ENCODE measurements at regions not wholly inside any gene's neighbourhood (a gene's known extent, or its start where the extent isn't known, plus 50 kb on each side); places are given as distances from the start of the nearest gene placed in this dataset.

DNA sequence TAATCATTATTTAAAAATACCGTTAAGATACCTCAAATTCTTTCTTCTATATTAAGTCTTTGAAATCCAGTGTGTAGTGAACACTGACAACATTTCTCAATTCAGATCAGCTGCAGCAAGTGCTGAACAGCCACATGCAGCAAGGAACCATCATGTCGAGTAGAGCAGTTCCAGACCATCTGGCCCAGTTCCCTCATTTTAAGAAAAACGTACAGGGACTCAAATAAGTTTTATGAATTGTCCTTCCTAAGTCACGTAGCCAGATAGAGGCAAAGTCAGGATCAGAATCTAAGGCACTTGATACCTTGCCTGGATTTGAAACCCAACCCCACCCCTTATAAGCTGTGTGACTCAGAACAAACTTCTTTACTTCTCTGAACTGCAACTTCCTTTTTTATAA is 132.4 kb downstream of the PROX1 start:
- TF ChIP-seq, protein P1, sequence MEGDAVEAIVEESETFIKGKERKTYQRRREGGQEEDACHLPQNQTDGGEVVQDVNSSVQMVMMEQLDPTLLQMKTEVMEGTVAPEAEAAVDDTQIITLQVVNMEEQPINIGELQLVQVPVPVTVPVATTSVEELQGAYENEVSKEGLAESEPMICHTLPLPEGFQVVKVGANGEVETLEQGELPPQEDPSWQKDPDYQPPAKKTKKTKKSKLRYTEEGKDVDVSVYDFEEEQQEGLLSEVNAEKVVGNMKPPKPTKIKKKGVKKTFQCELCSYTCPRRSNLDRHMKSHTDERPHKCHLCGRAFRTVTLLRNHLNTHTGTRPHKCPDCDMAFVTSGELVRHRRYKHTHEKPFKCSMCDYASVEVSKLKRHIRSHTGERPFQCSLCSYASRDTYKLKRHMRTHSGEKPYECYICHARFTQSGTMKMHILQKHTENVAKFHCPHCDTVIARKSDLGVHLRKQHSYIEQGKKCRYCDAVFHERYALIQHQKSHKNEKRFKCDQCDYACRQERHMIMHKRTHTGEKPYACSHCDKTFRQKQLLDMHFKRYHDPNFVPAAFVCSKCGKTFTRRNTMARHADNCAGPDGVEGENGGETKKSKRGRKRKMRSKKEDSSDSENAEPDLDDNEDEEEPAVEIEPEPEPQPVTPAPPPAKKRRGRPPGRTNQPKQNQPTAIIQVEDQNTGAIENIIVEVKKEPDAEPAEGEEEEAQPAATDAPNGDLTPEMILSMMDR (IDR thresholded peaks at IDR 0.05; ENCODE audit: unreplicated experiment) = no peak
- Mint-ChIP-seq H3K4me1 (ENCODE audit: low read depth) (peaks cover 29% of the 10 kb centered on the region), H3K27me3 (no peaks in the 10 kb centered on the region), H3K36me3 (ENCODE audit: insufficient read depth) (no peaks in the 10 kb centered on the region), H3K9me3 (ENCODE audit: low read depth) (peaks cover 17% of the 10 kb centered on the region), H3K4me3 (ENCODE audit: low read depth) (no peak overlapping the region), H3K27ac (no peak overlapping the region)
- DNase-seq (ENCODE audit: low spot score, unreplicated experiment) = no peak

DNA sequence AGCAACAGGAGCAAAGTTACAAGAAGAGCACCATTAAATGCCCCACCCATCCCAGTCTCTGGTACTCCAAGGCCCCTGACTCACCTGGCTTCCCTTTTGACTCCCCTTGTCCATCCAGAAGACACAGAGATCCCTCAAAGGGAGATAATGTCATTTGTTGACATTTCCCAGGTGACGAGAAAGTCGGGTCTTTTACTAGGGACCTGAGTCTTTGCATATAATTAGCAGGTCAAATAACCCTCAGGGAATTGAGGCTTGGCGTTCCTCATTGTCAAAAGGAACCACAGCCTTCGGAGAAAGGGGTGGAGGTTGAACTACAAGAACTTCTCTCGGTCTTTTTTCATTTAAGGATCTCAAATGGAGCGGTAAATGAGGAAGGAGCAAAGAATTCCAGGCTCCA is 133.2 kb downstream of the PROX1 start:
- DNase-seq (ENCODE audit: low spot score, unreplicated experiment) = no peak
- peaks cover 34% of the 10 kb centered on the region for H3K4me1 Mint-ChIP-seq (ENCODE audit: low read depth)
- peaks cover 17% of the 10 kb centered on the region for H3K9me3 Mint-ChIP-seq (ENCODE audit: low read depth)
- H3K4me3 Mint-ChIP-seq (ENCODE audit: low read depth) = no peak overlapping the region
- H3K27me3 Mint-ChIP-seq = no peaks in the 10 kb centered on the region
- TF ChIP-seq, protein P1 (IDR thresholded peaks at IDR 0.05; ENCODE audit: unreplicated experiment) = no peak
- H3K36me3 Mint-ChIP-seq (ENCODE audit: insufficient read depth) = no peaks in the 10 kb centered on the region
- H3K27ac Mint-ChIP-seq = no peak overlapping the region

DNA sequence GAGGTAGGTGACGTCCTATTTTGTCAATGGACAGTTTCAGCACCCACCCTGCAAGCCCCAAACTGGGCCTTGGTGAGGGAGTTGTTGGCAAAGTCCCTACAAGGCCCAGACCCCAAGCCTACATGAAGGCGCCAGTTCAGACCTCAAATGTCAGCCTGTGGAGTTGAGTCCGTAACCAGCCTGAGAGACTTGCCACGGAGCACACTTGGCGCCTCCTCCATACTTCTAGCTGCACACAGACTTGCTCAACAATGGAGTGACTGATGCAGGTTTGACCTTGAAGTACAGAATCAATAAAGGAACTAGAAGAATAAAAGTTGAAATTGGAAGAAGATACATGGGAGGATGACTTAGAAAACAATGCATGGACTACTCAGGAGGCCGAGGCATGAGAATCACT is 134.3 kb downstream of the PROX1 start:
- no peaks in the 10 kb centered on the region for H3K36me3 Mint-ChIP-seq (ENCODE audit: insufficient read depth)
- DNase-seq (ENCODE audit: low spot score, unreplicated experiment) = no peak
- H3K4me3 Mint-ChIP-seq (ENCODE audit: low read depth) = no peak overlapping the region
- peaks cover 13% of the 10 kb centered on the region for H3K9me3 Mint-ChIP-seq (ENCODE audit: low read depth)
- H3K27me3 Mint-ChIP-seq = no peaks in the 10 kb centered on the region
- TF ChIP-seq, protein P1 (IDR thresholded peaks at IDR 0.05; ENCODE audit: unreplicated experiment) = no peak
- H3K4me1 Mint-ChIP-seq (ENCODE audit: low read depth) = peaks cover 35% of the 10 kb centered on the region
- H3K27ac Mint-ChIP-seq = no peak overlapping the region

DNA sequence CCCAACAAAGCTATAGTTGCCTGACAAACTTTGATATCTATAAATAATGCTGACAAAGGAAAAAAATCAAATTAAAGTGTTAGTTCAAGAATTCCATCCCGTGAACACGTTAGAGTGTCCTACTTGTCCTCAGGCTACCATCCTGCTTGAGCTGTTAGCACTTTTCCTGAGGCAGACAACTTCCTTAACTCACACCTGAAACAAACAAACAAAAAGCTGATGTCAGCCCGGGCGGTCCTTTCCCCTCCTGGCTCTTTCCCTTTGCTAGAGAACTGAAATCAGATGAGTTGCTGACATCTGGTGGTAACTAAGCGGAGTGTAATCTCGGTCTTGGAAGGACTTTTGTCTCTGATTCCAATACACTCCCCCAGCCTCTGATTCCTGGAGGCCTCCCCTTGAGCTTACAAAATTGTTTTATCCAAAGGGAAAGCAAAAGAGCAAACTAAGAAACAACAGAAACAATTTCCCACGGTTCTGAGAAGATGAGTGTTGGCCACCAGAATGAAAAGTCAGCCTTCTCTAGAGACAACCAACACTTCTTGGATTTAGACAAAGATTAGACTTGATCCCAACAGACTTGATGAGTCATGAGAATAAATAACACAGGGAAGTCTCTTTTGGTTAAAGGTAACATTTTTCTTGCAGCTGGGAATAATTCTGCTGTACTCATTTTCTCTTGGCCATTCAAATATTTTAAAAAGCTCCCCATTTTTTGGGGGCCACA is 135.4 kb downstream of the PROX1 start:
- H3K4me1 Mint-ChIP-seq (ENCODE audit: low read depth) = peaks cover 35% of the 10 kb centered on the region
- peak; percentile 19 for DNase-seq (ENCODE audit: low spot score, unreplicated experiment)
- H3K4me3 Mint-ChIP-seq (ENCODE audit: low read depth) = no peak overlapping the region
- no peaks in the 10 kb centered on the region for H3K27me3 Mint-ChIP-seq
- peaks cover 5% of the 10 kb centered on the region for H3K9me3 Mint-ChIP-seq (ENCODE audit: low read depth)
- H3K36me3 Mint-ChIP-seq (ENCODE audit: insufficient read depth) = no peaks in the 10 kb centered on the region
- peak overlapping the region; percentile 15 for H3K27ac Mint-ChIP-seq
- TF ChIP-seq, protein P1 (IDR thresholded peaks at IDR 0.05; ENCODE audit: unreplicated experiment) = peak; percentile 68

DNA sequence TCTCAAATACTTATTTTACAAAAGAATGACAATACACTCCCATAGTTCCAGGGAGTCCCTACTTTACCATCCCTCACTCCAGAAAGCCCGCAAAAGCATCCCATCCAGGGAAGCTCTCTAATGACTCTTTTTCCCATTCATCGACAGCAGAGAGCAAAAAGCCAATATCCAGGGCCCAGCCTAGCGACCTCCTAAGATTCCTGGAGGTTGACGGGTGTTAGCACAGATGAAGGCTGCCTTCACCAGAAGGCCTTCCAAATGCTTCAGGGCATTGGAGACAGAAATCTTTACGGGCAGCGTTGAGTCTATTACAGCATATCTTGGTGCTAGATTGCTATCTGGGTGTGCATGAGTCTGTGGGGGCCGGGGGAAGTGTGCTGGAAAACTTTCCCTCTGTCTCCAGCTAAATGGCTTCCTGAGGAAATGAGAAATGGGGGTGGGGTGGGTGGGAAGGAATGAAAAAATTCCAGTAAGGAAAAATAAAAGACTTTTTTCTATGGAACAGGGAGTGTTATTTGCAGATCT is 136.6 kb downstream of the PROX1 start:
- no peak for DNase-seq (ENCODE audit: low spot score, unreplicated experiment)
- TF ChIP-seq, protein P1 (IDR thresholded peaks at IDR 0.05; ENCODE audit: unreplicated experiment) = no peak
- no peaks in the 10 kb centered on the region for H3K36me3 Mint-ChIP-seq (ENCODE audit: insufficient read depth)
- H3K4me3 Mint-ChIP-seq (ENCODE audit: low read depth) = no peak overlapping the region
- no peaks in the 10 kb centered on the region for H3K27me3 Mint-ChIP-seq
- H3K4me1 Mint-ChIP-seq (ENCODE audit: low read depth) = peaks cover 35% of the 10 kb centered on the region
- H3K9me3 Mint-ChIP-seq (ENCODE audit: low read depth) = peaks cover 3% of the 10 kb centered on the region
- H3K27ac Mint-ChIP-seq = peak overlapping the region; percentile 84

All from progenitor cell of endocrine pancreas (in vitro differentiated cells).